ENCODE measurements at regions not wholly inside any gene's neighbourhood (a gene's known extent, or its start where the extent isn't known, plus 50 kb on each side); places are given as distances from the start of the nearest gene placed in this dataset.

DNA sequence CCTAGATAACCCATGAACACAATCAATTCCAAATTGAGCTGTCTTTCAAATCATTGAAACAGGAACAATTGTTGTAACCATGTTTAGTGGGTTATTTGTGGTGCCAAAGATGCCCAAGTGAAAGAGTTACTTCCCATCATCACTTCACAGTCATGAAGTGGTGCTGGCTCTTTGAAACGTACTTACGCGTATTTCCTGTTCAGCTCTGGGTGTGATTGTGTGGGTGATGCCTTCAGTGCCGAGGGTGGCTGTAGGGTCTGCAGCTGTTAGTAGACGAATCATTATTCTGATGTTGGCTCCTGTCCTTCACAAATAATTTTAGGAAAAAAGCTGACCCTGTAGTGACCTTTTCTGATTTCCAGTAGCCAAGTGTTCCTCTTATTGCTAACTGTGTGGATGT, 323.1 kb upstream of the KIAA1217 start:
- TF ChIP-seq TCF7L2 (IDR thresholded peaks at IDR 0.05; ENCODE audit: borderline replicate concordance, extremely low read depth, insufficient read depth, insufficient read length) (no peak), JUND (IDR thresholded peaks at IDR 0.05) (no peak), POLR2A (IDR thresholded peaks at IDR 0.05; ENCODE audit: borderline replicate concordance, extremely low read depth, insufficient read depth, insufficient read length) (no peak), ZFX (IDR thresholded peaks at IDR 0.05) (no peak), SRF (IDR thresholded peaks at IDR 0.05; ENCODE audit: low read depth) (no peak)
- TF ChIP-seq, protein P1, sequence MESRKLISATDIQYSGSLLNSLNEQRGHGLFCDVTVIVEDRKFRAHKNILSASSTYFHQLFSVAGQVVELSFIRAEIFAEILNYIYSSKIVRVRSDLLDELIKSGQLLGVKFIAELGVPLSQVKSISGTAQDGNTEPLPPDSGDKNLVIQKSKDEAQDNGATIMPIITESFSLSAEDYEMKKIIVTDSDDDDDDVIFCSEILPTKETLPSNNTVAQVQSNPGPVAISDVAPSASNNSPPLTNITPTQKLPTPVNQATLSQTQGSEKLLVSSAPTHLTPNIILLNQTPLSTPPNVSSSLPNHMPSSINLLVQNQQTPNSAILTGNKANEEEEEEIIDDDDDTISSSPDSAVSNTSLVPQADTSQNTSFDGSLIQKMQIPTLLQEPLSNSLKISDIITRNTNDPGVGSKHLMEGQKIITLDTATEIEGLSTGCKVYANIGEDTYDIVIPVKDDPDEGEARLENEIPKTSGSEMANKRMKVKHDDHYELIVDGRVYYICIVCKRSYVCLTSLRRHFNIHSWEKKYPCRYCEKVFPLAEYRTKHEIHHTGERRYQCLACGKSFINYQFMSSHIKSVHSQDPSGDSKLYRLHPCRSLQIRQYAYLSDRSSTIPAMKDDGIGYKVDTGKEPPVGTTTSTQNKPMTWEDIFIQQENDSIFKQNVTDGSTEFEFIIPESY (IDR thresholded peaks at IDR 0.05; ENCODE audit: extremely low read depth, insufficient replicate concordance, low read length) = no peak
- TF ChIP-seq, protein P2, sequence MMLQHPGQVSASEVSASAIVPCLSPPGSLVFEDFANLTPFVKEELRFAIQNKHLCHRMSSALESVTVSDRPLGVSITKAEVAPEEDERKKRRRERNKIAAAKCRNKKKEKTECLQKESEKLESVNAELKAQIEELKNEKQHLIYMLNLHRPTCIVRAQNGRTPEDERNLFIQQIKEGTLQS (IDR thresholded peaks at IDR 0.05) = no peak
